ENCODE measurements at regions not wholly inside any gene's neighbourhood (a gene's known extent, or its start where the extent isn't known, plus 50 kb on each side); places are given as distances from the start of the nearest gene placed in this dataset.
"Not testable (repeated sequence)": the region's sequence is repeated elsewhere in the genome, so short reads cannot be mapped to it uniquely, and the experiment has no call there.

- no peak overlapping the region for H3K4me3 ChIP-seq
- TF ChIP-seq CTCF (IDR thresholded peaks at IDR 0.05): no peak
- peak overlapping the region in 1 of 2 donors; percentile 5 for H3K27ac ChIP-seq
- H3K4me1 ChIP-seq: peaks cover 0 to 15% of the 10 kb centered on the region in 2 donors
- no peak for DNase-seq (ENCODE audit: low spot score)
- no peaks in the 10 kb centered on the region for H3K9me3 ChIP-seq
- H3K36me3 ChIP-seq: no peaks in the 10 kb centered on the region
- no peaks in the 10 kb centered on the region for H3K27me3 ChIP-seq
Observed at GRCh38 chr3:177713928-177714900, 516.9 kb upstream of the TBL1XR1 start.

DNA sequence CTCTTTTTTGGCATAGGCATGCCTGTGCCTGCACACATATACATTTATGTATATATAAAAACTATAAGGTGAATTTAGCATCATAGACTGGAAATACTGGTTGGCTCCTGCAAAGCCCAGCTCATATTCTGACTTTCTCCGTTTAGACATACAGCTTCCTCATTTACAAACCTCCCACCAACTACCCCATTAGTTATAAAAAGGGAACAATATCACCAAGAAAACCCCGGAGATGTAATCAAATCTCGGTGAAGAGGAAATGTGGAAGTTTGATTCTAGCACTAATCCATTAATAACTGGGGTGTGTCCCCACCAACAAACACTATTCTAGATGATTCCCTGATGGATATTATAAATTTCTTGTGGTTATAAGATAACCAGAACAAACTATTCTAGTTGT lies 517.7 kb upstream of the TBL1XR1 start:
- Histone ChIP-seq H3K27me3 (no peaks in the 10 kb centered on the region), H3K4me3 (no peak overlapping the region), H3K27ac (no peak overlapping the region), H3K36me3 (no peaks in the 10 kb centered on the region), H3K4me1 (peaks cover 0 to 15% of the 10 kb centered on the region in 2 donors), H3K9me3 (no peaks in the 10 kb centered on the region)
- no peak for TF ChIP-seq CTCF (IDR thresholded peaks at IDR 0.05)
- no peak for DNase-seq (ENCODE audit: low spot score)

DNA sequence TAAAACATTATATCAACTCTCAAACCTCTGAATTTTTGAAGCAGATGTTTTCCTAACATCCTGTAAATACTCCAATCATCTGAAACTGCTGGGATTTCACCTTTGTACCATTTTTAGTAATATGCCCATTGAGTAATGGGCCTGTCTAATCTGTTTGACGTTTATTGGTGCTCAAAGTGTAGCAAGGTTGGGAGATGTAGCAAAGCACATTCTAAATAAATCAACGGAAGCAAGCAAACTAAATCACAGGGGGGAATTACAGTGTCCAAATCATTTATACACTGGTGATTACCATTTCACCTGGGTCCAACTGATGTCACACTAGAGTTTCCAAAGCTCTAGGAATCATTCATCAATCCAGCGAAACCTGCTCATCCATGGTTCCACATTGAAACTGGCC lies 518.7 kb upstream of the TBL1XR1 start:
- H3K4me1 ChIP-seq: peaks cover 0 to 15% of the 10 kb centered on the region in 2 donors
- no peak overlapping the region for H3K4me3 ChIP-seq
- no peaks in the 10 kb centered on the region for H3K9me3 ChIP-seq
- TF ChIP-seq CTCF (IDR thresholded peaks at IDR 0.05): no peak
- H3K27me3 ChIP-seq: no peaks in the 10 kb centered on the region
- H3K27ac ChIP-seq: no peak overlapping the region
- DNase-seq (ENCODE audit: low spot score): no peak
- H3K36me3 ChIP-seq: no peaks in the 10 kb centered on the region

- not testable (repeated sequence) for DNase-seq (ENCODE audit: low spot score); H3K27ac ChIP-seq; H3K4me3 ChIP-seq; H3K27me3 ChIP-seq; H3K9me3 ChIP-seq; H3K36me3 ChIP-seq
- H3K4me1 ChIP-seq: peaks cover 0 to 37% of the 10 kb centered on the region in 2 donors
Observed at GRCh38 chr3:177720927-177721326, 523.6 kb upstream of the TBL1XR1 start.

DNA sequence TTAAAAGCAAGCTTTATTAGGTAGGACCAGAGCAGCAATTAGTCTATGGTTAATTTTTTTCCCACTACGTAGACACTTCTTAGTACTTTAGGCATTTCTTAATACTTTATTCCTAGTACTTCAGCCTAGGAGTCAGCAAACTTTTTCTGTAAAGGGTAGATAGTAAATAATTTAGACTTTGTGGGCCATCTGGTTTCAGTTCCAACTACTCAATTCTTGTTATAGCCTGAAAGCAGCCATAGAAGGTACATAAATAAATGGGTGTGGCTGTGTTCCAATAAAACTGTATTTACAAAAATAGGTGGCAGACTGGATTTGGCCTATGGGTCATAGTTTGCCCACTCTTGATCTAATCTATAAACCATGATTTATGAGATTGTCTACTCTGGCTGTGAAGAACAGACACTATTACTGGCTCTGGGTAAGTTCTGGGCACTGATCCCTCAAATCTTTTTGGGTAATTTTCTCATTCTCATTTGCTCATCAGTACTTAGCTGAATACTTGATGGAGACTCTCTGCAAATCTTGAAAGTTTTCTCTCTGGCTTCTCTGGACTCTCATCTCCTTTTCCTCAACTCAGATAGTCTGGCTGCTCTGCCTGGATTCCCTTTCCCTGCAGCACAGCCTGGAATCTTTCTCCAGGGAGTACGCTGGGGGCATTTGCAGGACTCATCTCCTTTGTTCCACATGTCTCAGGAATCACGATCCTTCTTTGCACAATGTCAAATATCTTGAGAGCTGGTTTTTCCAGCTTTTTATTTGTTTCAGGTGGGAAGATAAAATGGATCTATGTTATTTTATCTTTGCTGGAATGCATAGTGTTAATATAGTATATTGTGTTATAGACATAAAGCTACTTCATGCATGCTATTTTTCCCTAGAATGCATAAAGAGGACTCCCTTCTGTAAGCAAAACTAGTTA lies 524.8 kb upstream of the TBL1XR1 start:
- peaks cover 0 to 44% of the 10 kb centered on the region in 2 donors for H3K4me1 ChIP-seq
- H3K9me3 ChIP-seq: no peaks in the 10 kb centered on the region
- no peaks in the 10 kb centered on the region for H3K36me3 ChIP-seq
- no peak overlapping the region for H3K4me3 ChIP-seq
- peak overlapping the region in 1 of 2 donors; percentile 78 for H3K27ac ChIP-seq
- TF ChIP-seq CTCF (IDR thresholded peaks at IDR 0.05): no peak
- H3K27me3 ChIP-seq: no peaks in the 10 kb centered on the region
- DNase-seq (ENCODE audit: low spot score): no peak
